ENCODE measurements at regions not wholly inside any gene's neighbourhood (a gene's known extent, or its start where the extent isn't known, plus 50 kb on each side); places are given as distances from the start of the nearest gene placed in this dataset.

GRCh38 chr4:123870216-123870876 lies 473.8 kb downstream of the SPRY1 start:
- TF ChIP-seq POLR2A (IDR thresholded peaks at IDR 0.05; ENCODE audit: low read length) (no peak), GATA1 (IDR thresholded peaks at IDR 0.05; ENCODE audit: low read depth, low read length) (no peak)

Data from erythroblast (primary cell).